ENCODE measurements at regions not wholly inside any gene's neighbourhood (a gene's known extent, or its start where the extent isn't known, plus 50 kb on each side); places are given as distances from the start of the nearest gene placed in this dataset.
"Not testable (repeated sequence)": the region's sequence is repeated elsewhere in the genome, so short reads cannot be mapped to it uniquely, and the experiment has no call there.

GRCh38 chr15:62895139-62895866, 147.2 kb upstream of the TPM1 start:
- peak; percentile 71 for DNase-seq (ENCODE audit: extremely low read depth, low read depth, low spot score)

DNA sequence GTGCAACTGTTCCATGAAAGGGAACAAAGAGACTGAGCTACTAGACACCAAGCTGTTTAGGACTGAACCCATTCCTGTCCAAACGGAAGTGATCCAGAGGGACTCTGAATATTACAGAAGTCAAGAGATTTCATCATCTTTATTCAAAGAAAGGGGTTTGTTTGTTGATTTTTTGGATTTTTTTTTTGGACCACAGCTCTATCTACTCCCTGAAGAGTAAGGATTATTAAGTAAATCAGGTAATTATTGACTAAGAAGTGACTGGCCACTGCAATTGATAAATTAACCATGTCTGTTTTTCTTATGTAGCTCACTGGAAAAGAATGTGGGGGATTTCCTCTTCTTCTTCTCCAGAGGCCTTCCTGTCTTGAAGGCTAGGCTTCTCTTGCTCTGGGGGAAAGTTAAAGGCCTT, 146.6 kb upstream of the TPM1 start:
- DNase-seq (ENCODE audit: extremely low read depth, low read depth, low spot score) = peak; percentile 73

DNA sequence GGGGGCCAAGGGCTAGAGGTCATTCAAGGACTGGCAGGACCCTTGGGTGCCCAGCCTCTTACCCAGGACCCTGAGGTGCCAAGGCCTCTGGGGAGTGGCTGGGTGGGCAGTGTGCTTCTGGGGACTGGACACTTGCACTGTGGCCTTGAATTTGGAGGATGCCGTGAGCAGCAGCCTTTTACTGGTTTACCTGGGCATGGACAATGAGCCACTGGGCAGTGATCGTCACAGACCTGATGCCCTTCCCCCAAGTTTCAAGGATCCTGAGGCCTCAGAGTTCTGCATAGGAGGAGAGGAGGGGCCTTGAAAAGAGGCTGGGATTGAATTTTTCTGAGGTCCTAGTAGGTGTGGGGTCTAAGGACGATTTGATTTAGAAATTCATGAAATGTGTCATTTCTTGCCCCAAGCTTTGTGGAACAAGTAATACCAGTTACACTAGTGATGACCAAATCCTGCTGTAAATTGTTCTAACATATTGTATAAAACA, 146.1 kb upstream of the TPM1 start:
- DNase-seq (ENCODE audit: extremely low read depth, low read depth, low spot score) = peak; percentile 42

DNA sequence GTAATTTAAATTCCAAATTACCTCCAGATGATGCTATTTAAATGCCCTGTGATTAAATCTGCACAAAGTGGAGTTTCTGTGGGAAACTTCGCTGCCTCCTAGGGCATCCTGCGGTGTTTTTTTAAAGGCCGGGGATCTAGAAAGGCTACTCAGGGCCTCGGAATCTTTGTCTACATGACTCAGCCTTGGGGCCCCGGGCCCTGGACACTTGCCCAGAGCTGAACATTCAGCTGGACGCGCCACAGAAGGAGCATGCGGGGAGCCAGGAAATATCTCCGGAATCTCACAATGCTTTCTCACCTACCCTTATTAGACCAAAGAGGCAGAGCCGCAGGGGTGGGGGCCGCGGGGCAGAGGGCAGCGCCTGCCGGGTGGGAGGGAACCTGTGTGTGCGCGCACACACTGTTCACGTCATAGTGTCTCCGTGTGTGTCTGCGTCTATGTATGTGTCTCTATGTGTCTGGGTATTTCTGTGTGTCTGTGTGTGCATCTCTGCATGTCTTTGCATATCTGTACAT, 145.5 kb upstream of the TPM1 start:
- DNase-seq (ENCODE audit: extremely low read depth, low read depth, low spot score) = peak; percentile 99

DNA sequence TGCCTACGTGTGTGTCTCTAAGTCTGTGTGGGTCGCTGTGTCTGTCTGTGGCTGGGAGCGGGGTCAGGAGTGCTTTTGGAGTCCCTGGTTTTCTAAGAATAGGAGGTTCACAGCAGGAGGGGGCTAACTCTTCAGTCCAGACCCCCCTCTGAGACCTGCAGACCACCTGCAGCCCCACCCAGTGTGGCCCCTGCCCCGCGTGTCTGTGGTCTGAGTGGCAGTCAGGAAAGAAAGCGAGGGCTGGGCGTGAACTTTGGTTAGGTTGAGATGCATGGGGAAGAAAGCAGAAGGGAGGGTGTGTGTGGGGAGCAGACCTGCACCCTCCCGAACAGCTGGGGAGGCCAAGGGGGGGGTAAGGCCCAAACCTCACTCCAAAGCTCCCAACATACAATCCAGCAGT, 144.9 kb upstream of the TPM1 start:
- no peak for DNase-seq (ENCODE audit: extremely low read depth, low read depth, low spot score)

DNA sequence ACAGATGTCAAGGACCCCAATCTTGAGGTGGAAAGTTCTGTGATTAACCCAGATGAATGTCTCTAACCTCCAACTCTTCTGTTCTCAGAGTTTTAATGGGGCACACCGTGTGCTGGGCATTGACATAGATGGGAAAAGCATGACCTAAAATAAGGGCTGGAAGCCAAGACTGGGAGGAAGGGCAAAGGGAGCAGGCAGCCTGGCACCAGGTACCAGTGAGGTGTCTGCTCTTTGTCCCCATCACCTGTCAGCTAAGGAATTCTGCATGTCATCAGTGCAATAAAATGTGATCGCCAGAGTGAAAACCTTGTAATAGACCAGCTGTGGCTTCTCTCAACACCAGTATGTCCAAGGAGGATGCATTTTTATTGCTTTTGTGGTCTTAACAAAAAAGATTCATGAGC, 143.5 kb upstream of the TPM1 start:
- DNase-seq (ENCODE audit: extremely low read depth, low read depth, low spot score) = no peak

GRCh38 chr15:62900071-62900802, 142.3 kb upstream of the TPM1 start:
- no peak for DNase-seq (ENCODE audit: extremely low read depth, low read depth, low spot score)

DNA sequence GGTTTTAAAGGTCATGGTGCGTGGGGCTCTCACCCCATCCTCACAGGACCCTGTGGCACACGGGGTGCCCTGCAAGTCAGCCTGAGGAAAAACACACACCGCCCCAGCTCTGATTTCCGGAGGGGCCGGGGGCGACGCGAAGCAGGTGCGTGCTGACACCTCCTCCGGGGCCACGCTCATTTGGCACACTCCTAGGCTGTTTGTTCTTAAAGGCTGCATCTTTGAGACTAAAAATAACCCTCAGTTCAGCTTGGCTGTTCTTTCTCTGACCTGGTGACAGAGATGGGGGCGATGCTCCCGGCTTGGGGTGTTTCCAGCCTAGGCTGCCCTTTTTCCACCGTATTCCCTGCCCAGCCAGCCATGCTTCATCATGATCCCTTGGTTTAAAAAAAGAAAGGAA, 141.5 kb upstream of the TPM1 start:
- DNase-seq (ENCODE audit: extremely low read depth, low read depth, low spot score) = no peak

GRCh38 chr15:62901909-62902546, 140.5 kb upstream of the TPM1 start:
- no peak for DNase-seq (ENCODE audit: extremely low read depth, low read depth, low spot score)

DNA sequence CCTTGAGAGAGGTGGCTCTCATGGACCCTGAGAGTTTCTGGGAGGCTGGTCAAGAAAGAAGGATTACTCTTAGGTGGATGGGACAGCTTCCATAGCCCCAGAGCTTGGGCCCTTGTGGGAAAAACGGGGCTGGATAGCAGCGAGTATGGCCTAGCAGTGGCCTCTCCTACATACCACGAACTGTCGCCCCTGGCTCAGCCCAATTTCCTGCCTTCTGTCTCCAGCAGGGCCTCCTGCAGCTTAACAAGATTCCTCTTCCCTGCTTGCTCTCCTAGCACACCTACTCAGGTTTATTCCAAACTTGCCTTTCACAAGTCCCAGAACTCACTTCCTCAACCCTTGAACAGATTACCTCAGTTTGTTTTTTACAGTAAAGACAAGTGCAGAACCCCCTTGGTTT, 139.7 kb upstream of the TPM1 start:
- no peak for DNase-seq (ENCODE audit: extremely low read depth, low read depth, low spot score)

DNA sequence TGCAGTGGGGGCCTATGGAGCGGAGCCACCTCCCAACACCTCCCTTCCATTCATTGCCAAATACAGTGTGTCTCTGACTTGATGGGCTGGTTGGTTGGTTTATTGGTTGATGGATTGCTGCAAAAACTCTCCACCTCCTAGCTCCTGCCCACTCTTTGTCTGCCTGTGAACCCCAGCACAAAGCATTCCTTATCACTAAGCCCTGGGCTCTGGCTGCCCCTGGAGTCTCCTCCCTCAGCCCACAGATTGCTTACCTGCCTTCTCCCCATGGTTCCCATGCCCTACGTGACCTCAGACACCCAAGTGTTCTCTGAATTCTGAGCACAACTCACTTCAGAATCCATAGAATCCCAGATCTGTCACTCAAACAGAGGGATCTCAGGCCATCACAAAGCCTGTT, 139.1 kb upstream of the TPM1 start:
- no peak for DNase-seq (ENCODE audit: extremely low read depth, low read depth, low spot score)

GRCh38 chr15:62904041-62904910, 138.3 kb upstream of the TPM1 start:
- DNase-seq (ENCODE audit: extremely low read depth, low read depth, low spot score) = no peak

GRCh38 chr15:62906627-62907026, 135.9 kb upstream of the TPM1 start:
- DNase-seq (ENCODE audit: extremely low read depth, low read depth, low spot score) = no peak

- DNase-seq (ENCODE audit: extremely low read depth, low read depth, low spot score) = no peak
Observed at GRCh38 chr15:62907275-62907674, 135.3 kb upstream of the TPM1 start.

DNA sequence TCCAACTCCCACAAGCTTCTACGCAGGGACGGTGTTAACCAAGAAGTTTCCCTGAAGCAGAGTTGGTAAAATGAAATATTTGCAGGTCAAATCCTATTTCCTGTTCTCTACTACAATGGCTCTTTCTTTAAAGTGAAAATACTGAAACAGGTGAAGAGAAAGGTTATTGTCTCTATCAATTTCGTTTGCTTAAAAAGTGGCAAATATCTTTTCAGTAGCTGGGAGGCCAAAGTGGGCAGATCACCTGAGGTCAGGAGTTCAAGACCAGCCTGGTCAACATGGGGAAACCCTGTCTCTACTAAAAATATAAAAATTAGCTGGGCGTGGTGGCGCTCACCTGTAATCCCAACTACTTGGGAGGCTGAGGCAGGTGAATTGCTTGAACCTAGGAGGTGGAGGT, 134.2 kb upstream of the TPM1 start:
- DNase-seq (ENCODE audit: extremely low read depth, low read depth, low spot score) = not testable (repeated sequence)

- DNase-seq (ENCODE audit: extremely low read depth, low read depth, low spot score) = no peak
Observed at GRCh38 chr15:62909257-62909656, 133.3 kb upstream of the TPM1 start.

- no peak for DNase-seq (ENCODE audit: extremely low read depth, low read depth, low spot score)
Observed at GRCh38 chr15:62912282-62912681, 130.3 kb upstream of the TPM1 start.

DNA sequence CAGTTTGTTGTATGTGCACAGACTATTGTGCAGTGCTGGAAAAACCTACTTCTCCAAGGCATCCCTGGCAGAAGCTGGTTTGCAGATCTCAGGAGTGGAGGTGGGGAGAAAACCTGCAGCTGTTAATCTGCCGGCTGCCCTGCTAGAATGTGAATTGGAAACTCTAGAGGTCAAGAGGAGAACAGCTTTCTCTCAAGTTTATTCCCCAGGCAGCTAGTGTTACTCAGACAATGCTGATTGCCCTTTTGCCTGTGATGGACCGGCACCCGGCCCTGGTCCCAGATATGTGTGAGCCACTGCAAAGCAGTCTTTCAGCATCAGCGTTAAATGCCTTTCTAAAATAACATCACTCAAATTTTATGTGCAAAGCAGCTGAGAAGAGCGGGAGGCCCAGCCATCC, 129.7 kb upstream of the TPM1 start:
- DNase-seq (ENCODE audit: extremely low read depth, low read depth, low spot score) = no peak

- no peak for DNase-seq (ENCODE audit: extremely low read depth, low read depth, low spot score)
Observed at GRCh38 chr15:62913246-62913645, 129.3 kb upstream of the TPM1 start.

GRCh38 chr15:62914461-62915079, 128.0 kb upstream of the TPM1 start:
- no peak for DNase-seq (ENCODE audit: extremely low read depth, low read depth, low spot score)
